Activated naive CD4-positive, alpha-beta T cell treated with anti-CD3 and anti-CD28 coated beads, Interleukin-2, amount 50 U/mL, for 16 hours (primary cell): ENCODE measurements at regions not wholly inside any gene's neighbourhood (a gene's known extent, or its start where the extent isn't known, plus 50 kb on each side); places are given as distances from the start of the nearest gene placed in this dataset.

Experiments used
- DNase-seq: peaks from one replicate; pipeline ENCODE4 v3.0.0-alpha.2; 2020

DNA sequence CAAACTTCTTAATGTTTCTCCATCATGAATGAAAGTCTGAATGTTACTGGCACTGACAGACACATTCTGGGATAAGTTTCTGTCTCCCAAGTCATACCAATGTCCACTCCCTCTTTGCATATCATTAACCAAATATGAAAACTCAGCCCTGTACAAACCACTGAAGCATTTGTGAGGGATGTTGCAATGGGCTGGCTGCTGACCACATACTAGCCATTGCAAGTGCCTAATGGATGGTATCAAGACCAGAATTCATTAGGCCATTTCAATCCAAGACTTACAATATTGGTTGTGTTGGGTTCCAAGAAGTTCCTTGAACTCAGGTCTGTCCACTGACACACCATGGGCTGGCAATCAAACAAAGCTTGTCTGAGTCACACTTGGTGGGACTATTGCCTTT is 73.8 kb downstream of the CBLN2 start:
- no peak for DNase-seq

DNA sequence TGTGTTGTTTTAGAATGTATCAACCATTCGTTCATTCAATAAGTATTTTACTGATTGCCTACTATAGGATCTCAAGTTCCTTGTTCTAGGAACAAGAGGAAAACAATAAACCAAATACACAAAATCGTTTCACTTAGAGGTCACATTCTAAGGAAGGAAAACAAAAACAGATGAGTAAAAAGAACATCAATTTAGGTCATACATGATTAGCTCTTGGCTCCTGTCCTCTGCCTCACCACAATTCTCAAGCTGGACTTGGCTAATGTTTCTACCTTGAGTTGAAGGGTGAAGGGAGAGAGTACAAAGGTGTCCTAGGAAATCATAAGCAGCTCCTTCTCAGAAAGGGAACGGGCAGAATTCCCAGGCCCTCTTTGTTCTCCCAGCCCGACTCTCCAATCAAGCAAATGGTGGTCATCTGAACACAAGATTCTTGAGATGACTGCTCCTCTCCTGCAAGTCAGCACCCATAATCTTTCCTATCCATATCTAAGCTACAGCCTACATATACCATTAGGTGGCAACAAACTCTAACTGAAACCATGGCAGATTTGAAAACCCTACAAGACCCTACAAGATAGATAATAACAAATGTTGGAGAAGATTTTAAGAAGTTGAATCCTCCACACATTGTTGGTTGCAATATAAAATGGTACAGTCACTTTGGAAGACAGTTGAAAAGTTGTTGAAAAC is 76.0 kb downstream of the CBLN2 start:
- no peak for DNase-seq

DNA sequence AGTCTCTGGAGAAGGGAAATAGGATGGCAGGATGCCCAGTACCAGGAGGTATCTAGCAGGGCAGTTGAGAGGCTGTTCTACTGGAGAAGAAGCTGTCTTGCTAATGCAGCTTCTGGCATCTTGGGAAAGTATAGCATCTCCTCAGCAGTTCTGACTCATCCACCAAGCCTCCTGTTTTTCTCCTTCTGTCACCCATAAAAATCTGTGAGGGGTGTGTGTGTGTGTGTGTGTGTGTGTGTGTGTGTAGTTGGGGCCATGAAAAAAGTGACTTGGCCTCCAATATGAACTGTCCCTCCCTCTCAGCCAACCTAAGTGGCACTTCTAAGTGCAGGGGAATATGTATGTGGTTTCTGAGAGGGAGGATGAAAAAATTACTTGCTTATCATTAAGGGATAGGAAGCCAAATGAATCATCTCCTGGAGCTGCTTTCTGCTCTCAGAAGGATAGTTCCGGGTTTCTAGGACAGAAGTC is 83.9 kb downstream of the CBLN2 start:
- no peak for DNase-seq

DNA sequence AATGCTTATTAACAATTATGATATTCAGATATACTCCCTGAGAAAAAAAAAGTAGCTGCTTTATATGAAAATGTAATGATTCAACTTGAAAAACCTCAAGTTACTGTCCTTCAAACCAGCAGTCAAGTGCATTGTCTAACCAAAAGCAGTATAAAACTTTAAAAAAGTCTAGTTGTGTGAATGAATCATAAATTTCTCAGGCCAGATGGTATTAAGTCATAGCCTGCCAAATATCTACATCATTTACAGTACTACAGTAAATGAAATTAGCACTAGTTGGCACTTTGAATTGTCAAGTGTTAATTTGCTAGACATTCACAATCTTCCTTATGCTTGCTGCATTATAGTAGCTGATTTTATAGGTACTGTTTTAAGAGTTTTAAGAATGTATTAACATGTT is 85.9 kb downstream of the CBLN2 start:
- DNase-seq, result no peak

DNA sequence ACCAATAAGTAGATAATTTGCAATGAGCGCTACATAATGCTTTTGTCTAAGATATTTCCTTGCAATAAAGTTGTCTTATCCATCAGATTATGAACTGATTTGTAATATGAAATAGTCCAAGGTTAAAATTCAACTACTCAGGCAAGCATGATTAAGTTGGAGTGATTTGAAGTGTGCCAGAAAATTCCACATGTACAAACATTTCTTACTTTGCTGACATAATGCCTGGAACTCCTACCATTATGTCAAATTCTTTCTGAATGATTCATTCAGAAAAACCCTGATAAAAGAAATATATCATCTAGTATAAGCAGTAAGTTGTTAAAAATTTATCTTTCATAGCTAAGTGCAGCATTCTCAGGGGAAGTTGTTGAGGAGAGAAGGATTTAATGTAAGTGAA is 87.3 kb downstream of the CBLN2 start:
- DNase-seq, result no peak

DNA sequence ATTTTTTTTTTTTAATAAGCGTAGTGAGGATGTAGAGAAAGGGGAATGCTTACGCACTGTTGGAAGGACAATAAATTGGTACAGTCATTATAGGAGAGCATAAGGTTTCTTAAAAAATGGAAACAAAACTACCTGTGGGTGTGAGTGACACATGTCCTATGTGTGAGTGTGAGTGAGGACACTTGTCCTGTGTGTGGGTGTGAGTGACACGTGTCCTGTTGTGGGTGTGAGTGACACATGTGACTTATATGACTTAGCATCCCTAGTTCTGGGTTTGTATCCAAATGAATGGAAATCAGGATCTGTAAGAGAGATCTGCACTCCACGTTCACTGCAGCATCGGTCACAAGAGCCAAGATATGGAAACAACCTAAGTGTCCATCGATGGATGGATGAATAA is 91.8 kb downstream of the CBLN2 start:
- DNase-seq, result no peak

DNA sequence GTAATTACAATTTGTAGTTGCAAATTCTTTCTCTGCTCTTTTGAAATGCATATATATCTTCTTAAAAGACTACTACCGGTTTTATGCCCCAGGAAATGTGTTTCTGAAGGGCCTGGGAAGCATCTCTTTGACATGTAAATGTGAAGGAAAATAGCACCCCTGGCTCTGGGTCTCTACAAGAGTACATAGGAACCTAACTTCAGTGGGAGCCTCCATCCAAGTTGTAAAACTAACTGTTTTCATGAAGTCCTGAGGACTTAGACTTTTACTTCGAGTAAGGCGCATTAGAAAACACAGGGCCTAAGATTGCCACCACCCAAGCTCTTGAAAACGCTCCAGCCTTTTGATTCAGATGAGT is 99.4 kb downstream of the CBLN2 start:
- DNase-seq, result no peak

DNA sequence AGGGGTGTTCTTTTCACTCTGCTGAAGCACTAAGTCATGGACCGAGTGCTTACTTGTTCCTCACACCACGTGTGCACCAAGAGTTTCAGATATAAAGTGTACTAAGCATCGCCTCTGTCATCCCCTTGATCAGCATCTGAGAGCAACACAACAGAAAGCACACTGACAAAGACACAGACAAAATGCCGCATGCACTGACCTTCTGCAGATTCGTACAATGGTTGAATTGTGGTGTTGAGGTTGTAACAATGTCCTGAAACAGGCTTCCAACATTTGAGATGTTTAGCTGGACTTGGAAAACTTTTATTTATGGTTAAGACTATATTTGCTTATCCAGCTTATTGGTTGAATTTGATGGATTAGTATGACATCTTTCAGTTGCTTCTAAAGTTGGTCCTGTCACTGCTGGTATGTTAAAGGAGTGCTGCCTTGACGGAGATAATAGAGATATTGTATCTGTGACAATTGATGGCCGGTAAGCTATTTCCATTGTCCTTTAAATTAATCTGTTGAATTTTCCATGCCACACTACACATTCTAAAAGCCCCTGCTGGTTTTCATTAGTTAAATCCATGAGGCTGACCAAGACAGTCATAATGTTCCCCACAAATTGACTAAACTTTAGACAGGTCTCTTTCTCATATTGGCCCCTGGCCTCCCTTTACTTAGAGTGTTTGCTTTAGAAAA is 99.9 kb downstream of the CBLN2 start:
- DNase-seq, result no peak

DNA sequence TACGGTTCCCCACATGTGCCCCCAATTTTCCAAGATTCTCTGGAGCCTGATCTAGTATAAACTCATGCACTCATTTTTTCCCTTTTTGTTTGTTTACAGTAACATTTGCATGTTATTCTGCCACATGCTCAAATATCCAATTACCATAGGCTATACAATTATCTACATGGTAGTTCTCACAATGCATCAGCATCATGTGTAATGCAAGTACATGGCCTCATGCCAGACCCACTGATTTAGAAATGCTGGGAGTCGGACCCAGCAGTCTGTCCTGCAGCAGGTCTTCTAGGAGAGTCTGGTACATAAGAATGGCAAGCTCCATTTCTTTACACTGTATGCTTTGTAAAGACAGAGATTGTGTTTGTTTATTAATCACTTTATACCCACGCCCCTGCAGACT is 107.7 kb downstream of the CBLN2 start:
- DNase-seq, result no peak

DNA sequence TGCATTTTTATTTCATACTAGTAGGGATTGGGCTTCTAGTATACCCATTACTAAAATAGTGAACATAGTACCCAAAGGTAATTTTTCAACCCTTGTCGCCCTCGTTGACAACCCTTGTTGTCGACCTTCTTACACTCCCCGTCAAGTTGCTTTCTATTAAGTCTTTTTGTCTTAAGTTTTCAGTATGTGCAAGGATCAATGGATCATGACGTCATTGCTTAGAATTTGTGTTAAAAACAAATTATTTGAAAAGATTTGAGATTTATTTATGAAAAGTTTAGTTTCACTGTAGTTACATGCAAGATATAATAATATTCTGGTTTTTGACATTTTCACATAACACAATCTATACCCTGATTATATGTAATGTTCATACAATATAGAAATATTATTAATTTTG is 110.4 kb downstream of the CBLN2 start:
- no peak for DNase-seq

DNA sequence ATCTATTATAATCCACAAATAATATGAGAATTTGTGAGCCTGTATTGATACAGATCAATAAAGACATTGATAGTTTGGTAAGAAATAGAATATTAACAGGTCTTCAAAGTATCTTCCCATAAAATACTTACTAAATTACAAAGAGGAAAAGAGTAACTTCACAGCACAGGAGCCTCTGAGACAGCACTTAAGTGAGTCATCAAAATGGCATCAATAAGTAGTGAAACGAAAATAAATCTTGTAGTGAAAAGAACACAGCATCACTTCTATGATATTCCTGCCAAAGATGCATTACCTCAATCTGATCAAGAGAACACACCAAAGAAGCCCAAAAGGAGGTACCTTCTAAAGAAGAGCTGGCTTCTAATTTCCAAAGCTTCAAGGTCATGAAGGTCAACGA is 116.4 kb downstream of the CBLN2 start:
- no peak for DNase-seq

DNA sequence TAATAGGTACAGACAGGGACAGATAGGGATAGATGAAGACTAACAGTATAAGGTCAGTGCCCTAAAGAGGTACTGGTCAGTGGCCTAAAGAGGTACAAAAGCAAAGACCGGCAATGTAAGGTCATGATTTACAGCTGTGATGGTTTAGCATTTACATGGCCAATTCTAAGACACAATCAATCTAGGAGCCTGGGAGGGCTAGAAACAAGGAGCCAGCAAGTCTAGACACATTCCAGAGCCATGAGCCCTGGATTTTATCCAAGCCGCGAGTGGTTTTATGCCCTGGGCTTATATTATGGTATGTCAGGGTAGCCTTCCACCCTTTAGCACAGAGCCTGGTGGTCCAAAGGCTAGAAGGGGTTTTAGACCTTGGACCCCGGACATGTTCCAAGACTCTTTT is 124.2 kb downstream of the CBLN2 start:
- DNase-seq, result no peak

DNA sequence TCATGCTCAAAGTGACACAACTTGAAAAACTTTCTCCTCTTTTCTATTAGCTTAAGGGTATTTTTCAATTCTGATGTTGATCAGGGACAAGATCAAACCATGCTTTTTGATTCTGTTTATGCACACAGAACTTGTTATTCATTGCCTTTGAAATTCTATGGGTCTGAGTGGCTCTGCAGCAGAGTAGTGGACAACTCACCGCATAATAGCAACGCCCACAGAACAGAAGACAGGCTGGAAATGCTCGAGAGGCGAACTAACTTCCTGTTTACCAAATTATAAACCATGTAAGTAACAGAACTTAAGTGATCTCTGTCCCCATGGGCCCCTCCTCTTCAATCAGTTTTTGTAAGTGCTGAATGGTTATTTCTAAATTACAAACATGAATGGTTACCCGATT is 131.2 kb downstream of the CBLN2 start:
- DNase-seq, result no peak

DNA sequence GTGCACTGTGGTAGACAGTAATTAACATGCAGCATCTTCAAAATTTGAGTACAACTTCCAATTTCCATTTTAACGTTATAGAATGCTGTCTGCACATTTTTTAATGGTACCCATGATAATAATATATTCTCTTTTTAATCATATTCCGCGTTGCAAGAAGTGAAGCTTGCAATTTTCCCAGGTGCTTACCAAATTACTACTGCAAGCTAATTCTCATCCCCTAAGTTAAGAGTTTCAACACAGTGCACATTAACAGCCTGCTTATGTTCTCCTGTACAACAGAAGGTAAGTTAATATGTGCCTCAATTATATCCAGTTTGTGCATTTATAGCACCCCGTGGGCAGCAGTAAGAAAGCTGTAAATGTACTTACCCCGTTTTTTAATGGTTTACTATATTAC is 132.9 kb downstream of the CBLN2 start:
- no peak for DNase-seq

DNA sequence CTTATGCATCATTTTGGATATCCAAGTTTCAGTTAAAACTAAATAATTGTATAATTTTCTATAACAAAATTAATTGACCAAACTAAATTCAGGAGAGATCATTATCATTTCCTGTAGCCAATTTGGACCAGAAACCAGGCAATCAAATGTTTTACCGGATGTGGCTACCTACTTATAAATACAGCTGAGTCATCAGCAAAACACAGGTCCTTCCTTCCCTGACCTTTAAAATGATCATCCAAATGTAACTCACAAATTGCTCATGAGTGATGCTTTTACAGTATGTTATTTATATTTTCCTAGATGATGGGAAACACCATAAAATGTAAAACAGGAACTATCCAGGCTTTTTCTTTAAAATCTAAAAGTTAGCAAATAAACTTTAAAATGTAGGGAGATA is 133.7 kb downstream of the CBLN2 start:
- no peak for DNase-seq

DNA sequence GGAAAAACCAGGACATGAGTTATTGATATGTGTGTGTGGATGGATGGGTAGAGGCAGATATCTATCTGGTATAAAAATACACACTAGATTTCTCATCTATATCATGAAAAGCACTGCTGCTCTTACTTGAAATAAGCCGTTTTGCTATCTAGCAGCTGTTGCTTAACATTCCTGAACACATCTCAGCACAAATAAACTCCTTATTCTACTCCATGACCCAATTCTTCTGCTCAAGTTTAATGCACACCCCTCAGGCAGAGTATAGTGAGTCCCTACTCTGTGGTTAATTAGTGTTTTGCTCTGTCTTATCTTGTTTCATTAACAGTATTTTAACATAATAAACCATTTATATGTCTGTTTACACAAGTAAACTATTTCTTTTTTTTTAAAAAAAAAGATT is 134.2 kb downstream of the CBLN2 start:
- DNase-seq, result no peak

DNA sequence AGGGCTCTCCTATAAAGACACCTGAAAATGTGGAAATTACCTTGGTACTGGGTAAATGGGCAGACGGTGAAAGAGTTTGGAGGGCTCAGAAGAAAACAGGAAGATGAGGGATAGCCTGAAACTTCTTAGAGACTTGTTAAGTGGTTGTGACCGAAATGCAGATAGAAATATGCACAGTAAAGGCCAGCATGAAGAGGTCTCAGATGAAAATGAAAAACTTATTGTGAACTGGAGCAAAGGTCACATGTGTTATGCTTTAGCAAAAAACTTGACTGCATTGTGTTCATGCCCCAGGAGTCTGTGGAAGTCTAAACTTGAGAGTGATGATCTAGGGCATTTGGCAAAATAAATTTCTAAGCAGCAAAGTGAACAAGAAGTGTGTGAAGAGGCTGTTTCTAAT is 137.1 kb downstream of the CBLN2 start:
- no peak for DNase-seq

DNA sequence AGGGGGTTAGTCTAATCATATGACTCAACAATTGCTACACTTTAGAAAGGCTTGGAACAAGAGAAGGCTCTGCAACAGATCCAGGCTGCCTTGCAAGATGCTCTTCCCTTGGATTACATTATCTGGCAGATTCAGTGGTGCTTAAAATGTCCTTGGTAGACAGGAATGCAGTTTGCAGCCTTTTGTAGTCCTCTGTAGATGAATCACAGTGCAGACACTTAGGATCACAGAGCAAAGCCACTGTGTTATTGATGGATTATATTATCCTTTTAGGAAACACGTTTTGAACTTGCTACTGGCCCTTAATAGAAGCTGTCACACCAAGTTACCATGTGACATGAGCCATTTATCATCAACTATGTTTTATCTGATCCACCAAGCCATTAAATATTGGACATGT is 152.2 kb downstream of the CBLN2 start:
- DNase-seq, result no peak

DNA sequence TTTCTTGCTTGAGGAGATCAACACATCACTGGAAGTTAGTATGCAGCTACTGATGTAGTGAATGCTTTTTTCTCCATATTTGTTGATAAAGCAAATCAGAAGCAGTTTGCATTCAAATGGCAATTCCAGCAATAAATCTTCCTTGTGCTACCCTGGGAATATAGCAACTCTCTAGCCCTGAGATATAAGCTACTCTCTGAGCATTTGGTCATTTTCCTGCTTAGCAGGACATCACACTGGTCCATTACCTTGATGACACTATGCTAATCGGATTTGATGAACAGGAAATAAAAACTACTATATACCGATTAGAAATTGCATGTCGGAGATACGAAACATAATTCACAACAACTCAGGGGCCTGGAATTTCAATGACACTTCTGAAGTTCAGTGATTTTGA is 152.7 kb downstream of the CBLN2 start:
- DNase-seq, result no peak

DNA sequence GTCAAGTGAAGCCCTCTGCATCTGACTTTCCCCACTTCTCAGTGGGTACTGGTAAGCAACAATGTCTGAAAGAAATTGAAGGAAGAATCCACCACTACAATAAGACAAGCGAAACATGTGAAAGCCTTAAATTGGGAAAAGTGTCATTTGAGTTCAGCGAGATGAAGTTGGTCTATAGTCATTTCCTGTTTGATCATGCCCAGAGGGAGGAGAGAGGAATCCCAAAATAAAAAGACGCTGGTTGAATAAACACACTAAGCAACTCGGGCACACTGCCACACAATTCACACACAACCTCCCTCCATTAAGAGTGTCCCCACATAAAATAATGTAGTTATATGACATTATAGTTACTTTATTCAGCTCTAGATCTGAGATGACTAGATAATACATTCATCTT is 166.1 kb downstream of the CBLN2 start:
- DNase-seq, result no peak

DNA sequence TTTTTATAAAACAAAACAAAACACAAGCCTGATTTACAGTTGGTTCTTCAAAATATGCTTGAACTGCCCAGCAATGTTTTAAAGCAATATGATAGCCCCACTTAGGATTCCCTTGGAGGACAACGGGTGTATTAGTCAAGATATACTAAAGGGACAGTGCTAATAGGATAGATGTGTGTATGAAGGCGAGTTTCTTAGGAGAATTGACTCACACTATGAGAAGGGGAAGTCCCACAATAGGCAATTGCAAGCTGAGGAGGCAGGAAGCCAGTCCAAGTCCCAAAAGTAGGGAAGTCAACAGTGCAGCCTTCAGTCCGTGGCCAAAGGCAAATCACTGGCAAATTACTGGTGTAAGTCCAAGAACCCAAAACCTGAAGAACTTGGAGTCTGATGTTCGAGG is 167.9 kb downstream of the CBLN2 start:
- DNase-seq, result no peak

DNA sequence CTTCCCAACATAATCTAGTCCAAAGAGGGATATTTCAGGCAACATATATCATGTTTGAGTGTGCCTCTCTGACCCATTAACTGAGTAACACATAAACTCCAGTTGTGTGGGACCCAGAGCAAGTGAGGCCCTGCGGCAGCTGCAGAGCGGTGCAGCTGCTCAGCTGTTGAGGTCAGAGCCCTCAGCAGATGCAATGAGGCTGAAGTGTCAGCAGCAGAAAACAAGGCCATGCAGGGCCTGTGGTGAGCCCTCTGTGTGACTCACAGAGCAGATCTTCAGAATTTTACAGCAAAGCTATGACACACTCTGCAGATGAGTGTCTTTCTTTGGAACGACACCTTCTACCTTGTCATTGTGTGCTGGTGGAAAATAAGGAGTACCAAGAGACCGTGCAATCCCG is 168.5 kb downstream of the CBLN2 start:
- DNase-seq, result no peak

DNA sequence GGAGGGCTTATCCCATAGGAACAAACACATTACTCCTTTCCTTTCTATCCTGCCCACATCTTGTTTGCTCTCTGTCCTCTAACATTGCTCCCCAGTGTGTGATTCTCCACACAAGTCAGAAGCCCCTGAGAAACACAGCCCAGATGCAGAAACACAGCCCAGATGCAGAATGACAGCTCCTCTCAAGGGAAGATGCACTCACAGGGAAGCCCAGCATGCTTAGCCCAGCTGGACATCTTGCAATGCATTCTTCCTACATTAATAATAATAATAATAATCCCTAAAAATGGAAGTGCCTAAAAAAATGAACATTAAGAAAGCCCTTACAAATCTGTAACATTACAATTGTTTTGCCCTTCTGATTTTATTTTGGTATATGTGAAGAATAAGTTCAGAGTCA is 172.1 kb downstream of the CBLN2 start:
- no peak for DNase-seq

DNA sequence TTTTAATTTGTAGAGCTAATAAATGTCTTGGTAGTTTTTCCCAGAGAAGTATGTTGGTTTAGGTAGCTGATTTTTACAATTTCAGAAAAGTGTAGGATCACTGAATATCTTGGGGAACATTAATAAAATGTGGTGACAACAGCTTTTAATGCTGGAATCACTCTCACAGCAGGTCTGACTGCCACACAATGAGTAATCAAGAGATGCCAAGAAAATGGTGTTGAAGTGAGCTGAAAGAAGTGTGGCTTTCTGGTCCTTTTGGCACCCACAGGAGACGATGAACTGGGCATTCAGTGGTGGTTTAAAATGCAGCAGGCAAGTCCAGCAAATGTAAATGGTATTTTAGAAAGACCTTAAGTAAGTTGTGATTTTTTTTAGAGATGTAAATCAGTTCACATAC is 175.8 kb downstream of the CBLN2 start:
- no peak for DNase-seq

DNA sequence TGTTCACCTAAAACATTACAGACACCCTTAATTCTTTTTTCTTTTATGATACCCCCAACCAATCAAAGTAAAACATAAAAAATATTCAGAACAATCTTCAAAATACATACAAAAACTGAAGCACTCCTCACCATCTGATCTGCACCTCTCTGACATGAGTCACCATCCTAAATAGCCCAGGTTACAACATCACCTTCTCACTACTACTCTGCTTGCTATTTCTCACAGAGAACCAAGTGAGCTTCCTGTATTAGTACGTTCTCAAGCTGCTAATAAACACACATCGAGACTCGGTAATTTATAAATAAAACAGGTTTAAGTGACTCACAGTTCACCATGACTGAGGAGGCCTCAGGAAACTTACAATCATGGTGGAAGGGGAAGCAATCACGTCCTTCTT is 183.5 kb downstream of the CBLN2 start:
- DNase-seq, result no peak
